HCT116 (cell line): ENCODE measurements at regions not wholly inside any gene's neighbourhood (a gene's known extent, or its start where the extent isn't known, plus 50 kb on each side); places are given as distances from the start of the nearest gene placed in this dataset.

Experiments
- ATAC-seq: fragments of 200-7000 bp; cut with Tn5 transposase; 2 replicates; pipeline ENCODE4 v1.9.1; 2020; ENCODE audit warnings: mild to moderate bottlenecking, moderate library complexity
- BruUV-seq: library from RNA; stranded (reverse); fragments of 400-500 nt; replicated peaks from 2 replicates; lab custom pipeline; 2021; lab: Mats Ljungman, UMichigan
- CTCF ChIA-PET: fragments of 300-600 bp; sonication (Branson Sonifier 250); formaldehyde crosslinking; loops from one replicate; lab custom pipeline; 2021; ENCODE audit warnings: antibody characterized with exemption; lab: Charles Lee
- POLR2A ChIA-PET: fragments of 300-600, 350-600 bp; sonication (Branson Sonifier 250); formaldehyde crosslinking; loops from one replicate; lab custom pipeline; 2021; ENCODE audit warnings: antibody characterized with exemption; lab: Charles Lee
- RAD21 ChIA-PET, 2 experiments: fragments of 300-600 bp; sonication (Branson Sonifier 250); formaldehyde crosslinking; loops; one replicate each; lab custom pipeline; 2023; ENCODE audit warnings: low total read pairs in 2 of 2; ENCODE audit not compliant: uncharacterized antibody in 2 of 2, unreplicated experiment in 2 of 2, low non-redundant PET in 1 of 2; lab: Charles Lee
- DNase-seq: peaks from one replicate; pipeline ENCODE4 v3.0.0-alpha.2; 2010; ENCODE audit warnings: low read depth, low spot score
- H2AFZ ChIP-seq: fragments of 200-600 bp; shearing (Covaris generic), sonication (generic); 2 replicates; pipeline ENCODE4 v1.6.1; 2017; ENCODE audit warnings: low read depth, mixed run types, mixed read lengths, antibody characterized with exemption, low read length; ENCODE audit not compliant: poor library complexity, severe bottlenecking
- H3K27ac ChIP-seq: 2 replicates; pipeline ENCODE4 v1.5.1; 2012; ENCODE audit warnings: low read depth, low read length
- H3K27me3 ChIP-seq: fragments of 200-600 bp; sonication (generic); 2 replicates; pipeline ENCODE4 v1.6.1; 2016; ENCODE audit warnings: mixed run types, low read length, mixed read lengths; ENCODE audit not compliant: insufficient read depth
- H3K36me3 ChIP-seq, 2 experiments: fragments of 200-500 bp in 1 of 2; fragments of 200-600 bp in 1 of 2; sonication (Bioruptor generic) in 1 of 2; sonication (generic) in 1 of 2; 2 replicates each; pipeline versions ENCODE4 v1.5.1 to v1.6.1; 2014 to 2016; ENCODE audit warnings: low read length in 2 of 2, inconsistent platforms in 1 of 2, mixed read lengths in 1 of 2, mixed run types in 1 of 2; ENCODE audit not compliant: insufficient read depth in 2 of 2, control insufficient read depth in 1 of 2
- H3K4me1 ChIP-seq, 2 experiments: fragments of 200-600 bp in 1 of 2; sonication (generic) in 1 of 2; 2 replicates each; pipeline versions ENCODE4 v1.5.1 to v1.6.1; 2012 to 2017; ENCODE audit warnings: low read length in 2 of 2, inconsistent platforms in 1 of 2, mild to moderate bottlenecking in 1 of 2, mixed read lengths in 1 of 2, mixed run types in 1 of 2, moderate library complexity in 1 of 2; ENCODE audit not compliant: insufficient read depth in 2 of 2, control insufficient read depth in 1 of 2
- H3K4me2 ChIP-seq: fragments of 200-600 bp; sonication (generic); 2 replicates; pipeline ENCODE4 v1.6.1; 2017; ENCODE audit warnings: mixed run types, low read length, mixed read lengths
- H3K4me3 ChIP-seq, 2 experiments: fragments of 200-600 bp in 1 of 2; sonication (generic) in 1 of 2; replicated peaks in 1 of 2; 2 replicates each; pipeline ENCODE4 v1.5.1; 2011 to 2016; ENCODE audit warnings: low read length in 2 of 2, control low read depth in 1 of 2, low read depth in 1 of 2, mild to moderate bottlenecking in 1 of 2, mixed read lengths in 1 of 2, mixed run types in 1 of 2
- H3K79me2 ChIP-seq: fragments of 200-600 bp; sonication (generic); 2 replicates; pipeline ENCODE4 v1.6.1; 2017; ENCODE audit warnings: mild to moderate bottlenecking, mixed run types, low read length, moderate library complexity, mixed read lengths; ENCODE audit not compliant: insufficient read depth
- H3K9ac ChIP-seq: fragments of 200-600 bp; sonication (generic); 2 replicates; pipeline ENCODE4 v1.6.1; 2016; ENCODE audit warnings: low read length, mixed read lengths
- H3K9me2 ChIP-seq: fragments of 200-600 bp; sonication (generic), shearing (Covaris generic); 2 replicates; pipeline ENCODE4 v1.6.1; 2017; ENCODE audit warnings: mixed run types, mild to moderate bottlenecking, moderate library complexity; ENCODE audit not compliant: insufficient read depth
- H3K9me3 ChIP-seq, 2 experiments: fragments of 200-500 bp in 1 of 2; fragments of 200-600 bp in 1 of 2; sonication (Bioruptor generic) in 1 of 2; sonication (generic) in 1 of 2; 2 replicates each; pipeline ENCODE4 v1.6.1; 2014 to 2017; ENCODE audit warnings: low read length in 2 of 2, mixed read lengths in 2 of 2, inconsistent platforms in 1 of 2, low read depth in 1 of 2, mild to moderate bottlenecking in 1 of 2, mixed run types in 1 of 2, moderate library complexity in 1 of 2; ENCODE audit not compliant: control insufficient read depth in 1 of 2, insufficient read depth in 1 of 2
- H4K20me1 ChIP-seq: fragments of 200-600 bp; sonication (generic), shearing (Covaris generic); 2 replicates; pipeline ENCODE4 v1.6.1; 2017; ENCODE audit warnings: mixed run types, mild to moderate bottlenecking, moderate library complexity; ENCODE audit not compliant: insufficient read depth
- ELF1 ChIP-seq: IDR thresholded peaks from 2 replicates; pipeline ENCODE4 v1.6.1; 2012; ENCODE audit warnings: low read depth, borderline replicate concordance
- EZH2 ChIP-seq: fragments of 200-600 bp; sonication (generic); IDR thresholded peaks from 2 replicates; pipeline ENCODE4 v1.6.1; 2017; ENCODE audit warnings: antibody characterized with exemption, mixed run types
- EZH2phosphoT487 ChIP-seq: fragments of 200-600 bp; IDR thresholded peaks from 2 replicates; pipeline ENCODE4 v1.6.1; 2018; ENCODE audit warnings: antibody characterized with exemption, borderline replicate concordance
- FOSL1 ChIP-seq: IDR thresholded peaks from 2 replicates; pipeline ENCODE4 v1.6.1; 2012; ENCODE audit warnings: low read depth
- JUND ChIP-seq: IDR thresholded peaks from 2 replicates; pipeline ENCODE4 v1.6.1; 2012
- POLR2A ChIP-seq: IDR thresholded peaks from 2 replicates; pipeline ENCODE4 v1.7.0; 2011; ENCODE audit warnings: borderline replicate concordance; ENCODE audit not compliant: insufficient read depth, insufficient read length; ENCODE audit errors: extremely low read depth
- RAD21 ChIP-seq: IDR thresholded peaks from 2 replicates; pipeline ENCODE4 v1.6.1; 2012; ENCODE audit warnings: low read depth, mild to moderate bottlenecking
- SIN3A ChIP-seq: IDR thresholded peaks from 2 replicates; pipeline ENCODE4 v1.6.1; 2012; ENCODE audit warnings: low read depth
- SP1 ChIP-seq: IDR thresholded peaks from 2 replicates; pipeline ENCODE4 v1.6.1; 2012; ENCODE audit warnings: low read depth
- SRF ChIP-seq: IDR thresholded peaks from 2 replicates; pipeline ENCODE4 v1.6.1; 2012; ENCODE audit warnings: low read depth
- YY1 ChIP-seq: IDR thresholded peaks from 2 replicates; pipeline ENCODE4 v1.6.1; 2011; ENCODE audit warnings: low read length, low read depth, moderate library complexity, mild to moderate bottlenecking; ENCODE audit not compliant: insufficient replicate concordance; ENCODE audit errors: extremely low read depth
- ZBTB33 ChIP-seq: IDR thresholded peaks from 2 replicates; pipeline ENCODE4 v1.6.1; 2011; ENCODE audit warnings: mild to moderate bottlenecking, low read length, moderate library complexity; ENCODE audit not compliant: insufficient replicate concordance; ENCODE audit errors: extremely low read depth
- ZFX ChIP-seq: fragments of 450-650 bp; IDR thresholded peaks from 2 replicates; pipeline ENCODE4 v1.6.1; 2017
- ZNF274 ChIP-seq: fragments of 200-500 bp; sonication (Bioruptor generic); IDR thresholded peaks from 2 replicates; pipeline ENCODE4 v1.6.1; 2014; ENCODE audit warnings: mild to moderate bottlenecking, low read depth, low read length, inconsistent platforms
- intact Hi-C: fragments of 100-400 bp; cut with micrococcal nuclease; formaldehyde crosslinking; loops from 2 replicates; pipeline ENCODE4 v1.10.0; 2022
- TF ChIP-seq, protein P1 (sequence below), 3 experiments: fragments of 200-600 bp in 1 of 3; sonication (generic) in 1 of 3; IDR thresholded peaks in 2 of 3; conservative IDR thresholded peaks in 1 of 3; 2 replicates each; pipeline ENCODE4 v1.5.1; 2012 to 2017; ENCODE audit warnings: low read depth in 2 of 3, low read length in 2 of 3, antibody characterized with exemption in 1 of 3, borderline replicate concordance in 1 of 3, control low read depth in 1 of 3, mild to moderate bottlenecking in 1 of 3, mixed read lengths in 1 of 3, mixed run types in 1 of 3, moderate library complexity in 1 of 3; ENCODE audit not compliant: insufficient read depth in 1 of 3
- TF ChIP-seq, protein P2 (sequence below): IDR thresholded peaks from 2 replicates; pipeline ENCODE4 v1.6.1; 2012
- TF ChIP-seq, protein P3 (sequence below): IDR thresholded peaks from 2 replicates; pipeline ENCODE4 v1.6.1; 2012; ENCODE audit warnings: low read depth

- TF ChIP-seq, protein P1, sequence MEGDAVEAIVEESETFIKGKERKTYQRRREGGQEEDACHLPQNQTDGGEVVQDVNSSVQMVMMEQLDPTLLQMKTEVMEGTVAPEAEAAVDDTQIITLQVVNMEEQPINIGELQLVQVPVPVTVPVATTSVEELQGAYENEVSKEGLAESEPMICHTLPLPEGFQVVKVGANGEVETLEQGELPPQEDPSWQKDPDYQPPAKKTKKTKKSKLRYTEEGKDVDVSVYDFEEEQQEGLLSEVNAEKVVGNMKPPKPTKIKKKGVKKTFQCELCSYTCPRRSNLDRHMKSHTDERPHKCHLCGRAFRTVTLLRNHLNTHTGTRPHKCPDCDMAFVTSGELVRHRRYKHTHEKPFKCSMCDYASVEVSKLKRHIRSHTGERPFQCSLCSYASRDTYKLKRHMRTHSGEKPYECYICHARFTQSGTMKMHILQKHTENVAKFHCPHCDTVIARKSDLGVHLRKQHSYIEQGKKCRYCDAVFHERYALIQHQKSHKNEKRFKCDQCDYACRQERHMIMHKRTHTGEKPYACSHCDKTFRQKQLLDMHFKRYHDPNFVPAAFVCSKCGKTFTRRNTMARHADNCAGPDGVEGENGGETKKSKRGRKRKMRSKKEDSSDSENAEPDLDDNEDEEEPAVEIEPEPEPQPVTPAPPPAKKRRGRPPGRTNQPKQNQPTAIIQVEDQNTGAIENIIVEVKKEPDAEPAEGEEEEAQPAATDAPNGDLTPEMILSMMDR (IDR thresholded peaks at IDR 0.05 in 2 of 3, conservative IDR thresholded peaks at IDR 0.05 in 1 of 3; ENCODE audit: borderline replicate concordance in 1 of 3, insufficient read depth in 1 of 3, low read depth in 2 of 3, low read length in 2 of 3): no peak
- TF ChIP-seq SP1 (no peak), JUND (no peak), EZH2phosphoT487 (no peak)
Measured at GRCh38 chr4:82192017-82192673, 181.6 kb downstream of the HNRNPD start (continued).

GRCh38 chr4:82181789-82182188 is 192.0 kb downstream of the HNRNPD start:
- no peak for ATAC-seq
- CTCF ChIA-PET: no interaction called here

More at GRCh38 chr4:82181789-82182188, 192.0 kb downstream of the HNRNPD start:
- no peaks in the 10 kb centered on the region for H3K9me2 ChIP-seq
- TF ChIP-seq RAD21 (no peak), ZBTB33 (no peak), SRF (no peak), YY1 (no peak), POLR2A (no peak), EZH2phosphoT487 (no peak), ELF1 (no peak), FOSL1 (no peak), SIN3A (no peak), ZFX (no peak), ZNF274 (no peak), EZH2 (no peak)
- TF ChIP-seq, protein P2, sequence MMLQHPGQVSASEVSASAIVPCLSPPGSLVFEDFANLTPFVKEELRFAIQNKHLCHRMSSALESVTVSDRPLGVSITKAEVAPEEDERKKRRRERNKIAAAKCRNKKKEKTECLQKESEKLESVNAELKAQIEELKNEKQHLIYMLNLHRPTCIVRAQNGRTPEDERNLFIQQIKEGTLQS: no peak
- TF ChIP-seq, protein P3, sequence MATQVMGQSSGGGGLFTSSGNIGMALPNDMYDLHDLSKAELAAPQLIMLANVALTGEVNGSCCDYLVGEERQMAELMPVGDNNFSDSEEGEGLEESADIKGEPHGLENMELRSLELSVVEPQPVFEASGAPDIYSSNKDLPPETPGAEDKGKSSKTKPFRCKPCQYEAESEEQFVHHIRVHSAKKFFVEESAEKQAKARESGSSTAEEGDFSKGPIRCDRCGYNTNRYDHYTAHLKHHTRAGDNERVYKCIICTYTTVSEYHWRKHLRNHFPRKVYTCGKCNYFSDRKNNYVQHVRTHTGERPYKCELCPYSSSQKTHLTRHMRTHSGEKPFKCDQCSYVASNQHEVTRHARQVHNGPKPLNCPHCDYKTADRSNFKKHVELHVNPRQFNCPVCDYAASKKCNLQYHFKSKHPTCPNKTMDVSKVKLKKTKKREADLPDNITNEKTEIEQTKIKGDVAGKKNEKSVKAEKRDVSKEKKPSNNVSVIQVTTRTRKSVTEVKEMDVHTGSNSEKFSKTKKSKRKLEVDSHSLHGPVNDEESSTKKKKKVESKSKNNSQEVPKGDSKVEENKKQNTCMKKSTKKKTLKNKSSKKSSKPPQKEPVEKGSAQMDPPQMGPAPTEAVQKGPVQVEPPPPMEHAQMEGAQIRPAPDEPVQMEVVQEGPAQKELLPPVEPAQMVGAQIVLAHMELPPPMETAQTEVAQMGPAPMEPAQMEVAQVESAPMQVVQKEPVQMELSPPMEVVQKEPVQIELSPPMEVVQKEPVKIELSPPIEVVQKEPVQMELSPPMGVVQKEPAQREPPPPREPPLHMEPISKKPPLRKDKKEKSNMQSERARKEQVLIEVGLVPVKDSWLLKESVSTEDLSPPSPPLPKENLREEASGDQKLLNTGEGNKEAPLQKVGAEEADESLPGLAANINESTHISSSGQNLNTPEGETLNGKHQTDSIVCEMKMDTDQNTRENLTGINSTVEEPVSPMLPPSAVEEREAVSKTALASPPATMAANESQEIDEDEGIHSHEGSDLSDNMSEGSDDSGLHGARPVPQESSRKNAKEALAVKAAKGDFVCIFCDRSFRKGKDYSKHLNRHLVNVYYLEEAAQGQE: no peak
- H3K27me3 ChIP-seq: peaks cover 6% of the 10 kb centered on the region
- H3K9me3 ChIP-seq: no peaks in the 10 kb centered on the region
- POLR2A ChIA-PET: no interaction called here
- no peaks in the 10 kb centered on the region for H3K36me3 ChIP-seq
- RAD21 ChIA-PET: no interaction called here
- no peak overlapping the region for H3K4me2 ChIP-seq
- no peaks in the 10 kb centered on the region for H4K20me1 ChIP-seq
- H3K4me3 ChIP-seq: no peak overlapping the region
- BruUV-seq: no TSS peak
- DNase-seq: no peak
- H3K27ac ChIP-seq: no peak overlapping the region
- H3K79me2 ChIP-seq: no peaks in the 10 kb centered on the region
- no peak overlapping the region for H3K9ac ChIP-seq
- intact Hi-C loops: no loop called here
- H2AFZ ChIP-seq: no peak overlapping the region
- H3K4me1 ChIP-seq: no peaks in the 10 kb centered on the region
